ENCODE measurements at regions not wholly inside any gene's neighbourhood (a gene's known extent, or its start where the extent isn't known, plus 50 kb on each side); places are given as distances from the start of the nearest gene placed in this dataset.

DNA sequence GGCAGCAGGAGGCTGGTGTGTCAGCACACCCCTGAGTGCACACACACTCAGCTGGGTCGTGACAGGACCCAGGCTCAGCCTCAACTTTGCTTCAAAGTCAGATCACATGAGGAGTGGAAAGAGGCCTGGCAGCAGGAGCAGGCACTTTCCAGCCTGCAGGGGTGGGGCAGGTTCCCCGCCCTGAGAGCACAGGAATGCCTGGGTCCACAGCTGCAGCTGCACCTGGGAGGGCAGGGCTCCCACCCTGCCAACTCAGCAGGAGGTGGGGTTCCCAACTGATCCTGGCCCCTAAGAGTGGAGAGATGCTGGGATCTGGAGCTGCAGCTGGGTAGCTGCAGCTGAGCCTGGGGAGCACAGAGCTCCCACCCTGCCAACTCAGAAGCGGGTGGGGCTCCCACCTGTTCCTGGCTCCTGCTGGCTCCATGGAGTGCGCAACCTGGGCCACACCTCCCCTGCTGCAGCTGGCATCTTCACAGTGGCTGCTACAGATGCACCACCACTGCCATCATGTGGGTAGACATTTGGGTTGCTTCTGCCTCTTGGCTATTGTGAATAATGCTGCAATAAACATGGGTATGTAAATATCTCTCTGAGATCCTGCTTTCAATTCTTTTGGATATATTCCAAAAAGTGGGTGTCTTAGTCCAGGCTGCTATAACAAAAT is 415.4 kb downstream of the TTLL7 start:
- no peak for TF ChIP-seq POLR2AphosphoS5 (IDR thresholded peaks at IDR 0.05; ENCODE audit: borderline replicate concordance, low read depth, low read length)
- no peak for TF ChIP-seq EZH2 (IDR thresholded peaks at IDR 0.05)
- TF ChIP-seq FOXP2 (optimal IDR thresholded peaks at IDR 0.05; ENCODE audit: control extremely low read depth, extremely low read length, insufficient read depth), result no peak

Measured in SK-N-MC (cell line).